ENCODE measurements at regions not wholly inside any gene's neighbourhood (a gene's known extent, or its start where the extent isn't known, plus 50 kb on each side); places are given as distances from the start of the nearest gene placed in this dataset.

DNA sequence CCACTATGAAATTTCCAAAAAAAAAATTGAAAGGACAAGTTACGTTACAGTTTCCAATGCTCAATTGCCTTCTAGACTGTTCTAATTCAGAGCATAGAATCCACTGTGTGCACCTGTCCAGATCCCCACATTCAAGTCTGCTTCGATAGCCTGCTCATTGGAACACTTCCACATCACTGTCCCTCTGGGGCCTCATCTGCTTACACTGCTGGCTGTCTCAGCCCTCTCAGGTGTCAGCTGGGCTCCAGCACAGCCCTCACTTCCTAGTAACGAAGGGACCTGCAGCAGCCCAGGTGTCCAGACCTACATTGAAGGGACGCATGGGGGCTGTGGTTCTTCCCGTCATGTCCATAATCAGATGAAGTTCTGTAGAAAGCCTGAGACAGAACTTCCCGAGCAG is 94.3 kb upstream of the EMB start:
- TF ChIP-seq, protein P1, sequence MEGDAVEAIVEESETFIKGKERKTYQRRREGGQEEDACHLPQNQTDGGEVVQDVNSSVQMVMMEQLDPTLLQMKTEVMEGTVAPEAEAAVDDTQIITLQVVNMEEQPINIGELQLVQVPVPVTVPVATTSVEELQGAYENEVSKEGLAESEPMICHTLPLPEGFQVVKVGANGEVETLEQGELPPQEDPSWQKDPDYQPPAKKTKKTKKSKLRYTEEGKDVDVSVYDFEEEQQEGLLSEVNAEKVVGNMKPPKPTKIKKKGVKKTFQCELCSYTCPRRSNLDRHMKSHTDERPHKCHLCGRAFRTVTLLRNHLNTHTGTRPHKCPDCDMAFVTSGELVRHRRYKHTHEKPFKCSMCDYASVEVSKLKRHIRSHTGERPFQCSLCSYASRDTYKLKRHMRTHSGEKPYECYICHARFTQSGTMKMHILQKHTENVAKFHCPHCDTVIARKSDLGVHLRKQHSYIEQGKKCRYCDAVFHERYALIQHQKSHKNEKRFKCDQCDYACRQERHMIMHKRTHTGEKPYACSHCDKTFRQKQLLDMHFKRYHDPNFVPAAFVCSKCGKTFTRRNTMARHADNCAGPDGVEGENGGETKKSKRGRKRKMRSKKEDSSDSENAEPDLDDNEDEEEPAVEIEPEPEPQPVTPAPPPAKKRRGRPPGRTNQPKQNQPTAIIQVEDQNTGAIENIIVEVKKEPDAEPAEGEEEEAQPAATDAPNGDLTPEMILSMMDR (IDR thresholded peaks at IDR 0.05; ENCODE audit: control extremely low read depth in 1 of 3, insufficient read depth in 1 of 3, low read depth in 1 of 3, low read length in 3 of 3) = no peak
- TF ChIP-seq EP300 (IDR thresholded peaks at IDR 0.05; ENCODE audit: borderline replicate concordance in 1 of 2, low read depth in 2 of 2, low read length in 2 of 2) (no peak), SP1 (IDR thresholded peaks at IDR 0.05; ENCODE audit: low read depth, low read length) (no peak), POLR2A (IDR thresholded peaks at IDR 0.05; ENCODE audit: control extremely low read depth in 1 of 2, low read depth in 2 of 2, low read length in 2 of 2) (no peak), CREB1 (IDR thresholded peaks at IDR 0.05) (no peak), RBBP5 (IDR thresholded peaks at IDR 0.05; ENCODE audit: borderline replicate concordance, low read depth, low read length) (no peak), SRF (IDR thresholded peaks at IDR 0.05; ENCODE audit: low read depth, low read length) (no peak), EZH2 (IDR thresholded peaks at IDR 0.05; ENCODE audit: low read depth, low read length, severe bottlenecking) (no peak), GABPA (IDR thresholded peaks at IDR 0.05; ENCODE audit: borderline replicate concordance, insufficient read depth, low read length) (no peak), CEBPB (IDR thresholded peaks at IDR 0.05; ENCODE audit: low read depth, low read length) (no peak)
- TF ChIP-seq, protein P2, sequence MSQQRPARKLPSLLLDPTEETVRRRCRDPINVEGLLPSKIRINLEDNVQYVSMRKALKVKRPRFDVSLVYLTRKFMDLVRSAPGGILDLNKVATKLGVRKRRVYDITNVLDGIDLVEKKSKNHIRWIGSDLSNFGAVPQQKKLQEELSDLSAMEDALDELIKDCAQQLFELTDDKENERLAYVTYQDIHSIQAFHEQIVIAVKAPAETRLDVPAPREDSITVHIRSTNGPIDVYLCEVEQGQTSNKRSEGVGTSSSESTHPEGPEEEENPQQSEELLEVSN (IDR thresholded peaks at IDR 0.05) = no peak
